ENCODE measurements at regions not wholly inside any gene's neighbourhood (a gene's known extent, or its start where the extent isn't known, plus 50 kb on each side); places are given as distances from the start of the nearest gene placed in this dataset.

- ATAC-seq (no peak), DNase-seq (ENCODE audit: low read depth, low spot score) (no peak), FAIRE-seq (no peak)
- Histone ChIP-seq H3K27ac (ENCODE audit: control insufficient read depth, insufficient read depth) (no peak overlapping the region), H3K36me3 (ENCODE audit: control insufficient read depth in 2 of 2, insufficient read depth in 2 of 2, low read length in 1 of 2) (no peaks in the 10 kb centered on the region), H3K9me3 (replicated peaks; ENCODE audit: control insufficient read depth, insufficient read depth, low read length) (no peaks in the 10 kb centered on the region), H3K4me3 (no peak overlapping the region), H2AFZ (ENCODE audit: control insufficient read depth, low read depth, low read length) (no peak overlapping the region), H3K9ac (ENCODE audit: control insufficient read depth, insufficient read depth, low read length) (no peak overlapping the region), H3K79me2 (ENCODE audit: control insufficient read depth, insufficient read depth, low read length) (no peaks in the 10 kb centered on the region), H3K4me2 (ENCODE audit: control insufficient read depth, insufficient read depth) (no peak overlapping the region), H4K20me1 (ENCODE audit: control insufficient read depth, insufficient read depth) (no peaks in the 10 kb centered on the region), H3K27me3 (replicated peaks in 1 of 2; ENCODE audit: control insufficient read depth in 2 of 2, insufficient read depth in 2 of 2, low read length in 1 of 2) (no peaks in the 10 kb centered on the region), H3K4me1 (ENCODE audit: control insufficient read depth, insufficient read depth, low read length) (no peaks in the 10 kb centered on the region)
- ChIA-PET RAD21 (ENCODE audit: unreplicated experiment) (no interaction called here), CTCF (interaction anchor here (0.6 kb wide), 1 partner anchor 272 kb away, joined by 3 read pairs; no protein-coding TSS in a partner anchor), SMC1A (ENCODE audit: uncharacterized antibody, unreplicated experiment) (interaction anchor here (1.3 kb wide), 1 partner anchor 18 kb away, joined by 3 read pairs; no protein-coding TSS in a partner anchor), POLR2A (no interaction called here)
- WGBS (ENCODE audit: insufficient coverage, insufficient replicate concordance, low lambda C conversion rate, missing lambda C conversion rate) = 9% methylated on average over 2 of the region's 2 CpGs
- no TSS peak for BruUV-seq (replicated peaks)
- TF ChIP-seq, protein P1, sequence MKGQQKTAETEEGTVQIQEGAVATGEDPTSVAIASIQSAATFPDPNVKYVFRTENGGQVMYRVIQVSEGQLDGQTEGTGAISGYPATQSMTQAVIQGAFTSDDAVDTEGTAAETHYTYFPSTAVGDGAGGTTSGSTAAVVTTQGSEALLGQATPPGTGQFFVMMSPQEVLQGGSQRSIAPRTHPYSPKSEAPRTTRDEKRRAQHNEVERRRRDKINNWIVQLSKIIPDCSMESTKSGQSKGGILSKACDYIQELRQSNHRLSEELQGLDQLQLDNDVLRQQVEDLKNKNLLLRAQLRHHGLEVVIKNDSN (IDR thresholded peaks at IDR 0.05; ENCODE audit: borderline replicate concordance, extremely low read length, insufficient read depth, low read depth, low read length) = no peak
- TF ChIP-seq NKRF (conservative IDR thresholded peaks at IDR 0.05) (no peak), RAD21 (IDR thresholded peaks at IDR 0.05; ENCODE audit: insufficient read depth, low read depth, low read length) (no peak), RELA (IDR thresholded peaks at IDR 0.05; ENCODE audit: borderline replicate concordance, partially characterized antibody) (no peak), IKZF2 (IDR thresholded peaks at IDR 0.05) (no peak)
- in situ Hi-C loops (cut with MboI) (no loop called here), intact Hi-C loops (cut with micrococcal nuclease; ENCODE audit: unreplicated experiment) (no loop called here)
Observed at GRCh38 chr2:82748653-82749052, 1710.4 kb downstream of the SUCLG1 start.
